Prostate gland (tissue), 2 donors: ENCODE measurements at regions not wholly inside any gene's neighbourhood (a gene's known extent, or its start where the extent isn't known, plus 50 kb on each side); places are given as distances from the start of the nearest gene placed in this dataset.

ENCODE experiments used
- DNase-seq: peaks from one replicate; pipeline ENCODE4 v3.0.0-alpha.2; 2019; ENCODE audit warnings: low spot score
- H3K27ac ChIP-seq, 2 donors: fragments of 200-600 bp; sonication (generic); 2 replicates each; pipeline ENCODE4 v1.5.1; 2017 to 2019
- H3K27me3 ChIP-seq: fragments of 200-600 bp; sonication (generic); replicated peaks from 2 replicates; pipeline ENCODE4 v1.5.1; 2019; ENCODE audit not compliant: insufficient read depth
- H3K36me3 ChIP-seq, 2 donors: fragments of 200-600 bp; sonication (generic); 1 replicate in 1 of 2; 2 replicates in 1 of 2; pipeline versions ENCODE4 v1.5.1 to v1.8.1; 2017 to 2019
- H3K4me1 ChIP-seq: fragments of 200-600 bp; sonication (generic); replicated peaks from 2 replicates; pipeline ENCODE4 v1.5.1; 2019
- H3K4me3 ChIP-seq, 2 donors: fragments of 200-600 bp; sonication (generic); 2 replicates each; pipeline ENCODE4 v1.5.1; 2017 to 2019
- H3K9me3 ChIP-seq: fragments of 200-600 bp; sonication (generic); 2 replicates; pipeline ENCODE4 v1.5.1; 2017
- CTCF ChIP-seq, 4 experiments: fragments of 200-600 bp in 2 of 4; fragments of 450-650 bp in 2 of 4; sonication (generic) in 2 of 4; IDR thresholded peaks; 1 replicate in 3 of 4; 2 replicates in 1 of 4; pipeline ENCODE4 v1.5.1; 2016 to 2019; ENCODE audit warnings: antibody characterized with exemption in 4 of 4, mild to moderate bottlenecking in 2 of 4, moderate library complexity in 2 of 4
- POLR2A ChIP-seq: fragments of 450-650 bp; IDR thresholded peaks from one replicate; pipeline ENCODE4 v1.6.1; 2016; ENCODE audit warnings: antibody characterized with exemption, mild to moderate bottlenecking
- POLR2AphosphoS5 ChIP-seq: sonication (generic); formaldehyde crosslinking; IDR thresholded peaks from one replicate; pipeline ENCODE4 v1.6.1; 2017; ENCODE audit warnings: antibody characterized with exemption
- WGBS: methylation state at CpG from one replicate; pipeline ENCODE4 v1.1.5; 2018; 5-methylcytosine and 5-hydroxymethylcytosine counted together
- intact Hi-C: fragments of 100-400 bp; cut with DNase I; formaldehyde crosslinking; loops from one replicate; pipeline ENCODE4 v1.14.2; 2022

GRCh38 chr1:88056881-88057280 is 627.2 kb upstream of the PKN2 start:
- Histone ChIP-seq H3K4me1 (no peaks in the 10 kb centered on the region), H3K9me3 (no peaks in the 10 kb centered on the region), H3K27ac (no peak overlapping the region), H3K27me3 (no peaks in the 10 kb centered on the region), H3K4me3 (no peak overlapping the region), H3K36me3 (no peaks in the 10 kb centered on the region)
- WGBS = 91% methylated on average over 3 of the region's 3 CpGs
- TF ChIP-seq CTCF (IDR thresholded peaks at IDR 0.05) = no peak
- no peak for TF ChIP-seq POLR2AphosphoS5
- no peak for TF ChIP-seq POLR2A
- no peak for DNase-seq
- intact Hi-C loops = no loop called here

GRCh38 chr1:88058205-88058604 is 625.9 kb upstream of the PKN2 start:
- no peaks in the 10 kb centered on the region for H3K27me3 ChIP-seq
- no peaks in the 10 kb centered on the region for H3K9me3 ChIP-seq
- no peak overlapping the region for H3K4me3 ChIP-seq
- H3K27ac ChIP-seq = no peak overlapping the region
- no peak for DNase-seq
- no peaks in the 10 kb centered on the region for H3K4me1 ChIP-seq
- 88% methylated on average over 2 of the region's 2 CpGs for WGBS
- intact Hi-C loops = no loop called here
- no peaks in the 10 kb centered on the region for H3K36me3 ChIP-seq
- TF ChIP-seq POLR2AphosphoS5 = no peak
- no peak for TF ChIP-seq POLR2A
- TF ChIP-seq CTCF (IDR thresholded peaks at IDR 0.05) = no peak

GRCh38 chr1:88060112-88060673 is 623.9 kb upstream of the PKN2 start:
- intact Hi-C loops = loop anchor here (5.0 to 10.0 kb wide), 2 partner anchors 768 to 925 kb away; no protein-coding TSS in a partner anchor
- WGBS = 26% methylated on average over 1 of the region's 1 CpG

GRCh38 chr1:88060750-88061491 is 623.2 kb upstream of the PKN2 start:
- WGBS = 18% methylated on average over 3 of the region's 3 CpGs
- intact Hi-C loops = loop anchor here (5.0 to 10.0 kb wide), 2 partner anchors 769 to 926 kb away; no protein-coding TSS in a partner anchor
- H3K27me3 ChIP-seq = no peaks in the 10 kb centered on the region
- H3K36me3 ChIP-seq = no peaks in the 10 kb centered on the region
- H3K27ac ChIP-seq = no peak overlapping the region
- peak; percentile 70 for DNase-seq
- no peak overlapping the region for H3K4me3 ChIP-seq
- H3K9me3 ChIP-seq = no peaks in the 10 kb centered on the region
- TF ChIP-seq POLR2AphosphoS5 = peak; percentile 44
- no peak for TF ChIP-seq POLR2A
- no peak for TF ChIP-seq CTCF (IDR thresholded peaks at IDR 0.05)
- no peaks in the 10 kb centered on the region for H3K4me1 ChIP-seq

More at GRCh38 chr1:88060112-88060673, 623.9 kb upstream of the PKN2 start:
- H3K27ac ChIP-seq = no peak overlapping the region
- H3K36me3 ChIP-seq = no peaks in the 10 kb centered on the region
- no peak for TF ChIP-seq POLR2AphosphoS5
- no peak for TF ChIP-seq POLR2A
- TF ChIP-seq CTCF (IDR thresholded peaks at IDR 0.05) = no peak
- H3K4me3 ChIP-seq = no peak overlapping the region
- no peaks in the 10 kb centered on the region for H3K9me3 ChIP-seq
- no peak for DNase-seq
- H3K4me1 ChIP-seq = no peaks in the 10 kb centered on the region
- no peaks in the 10 kb centered on the region for H3K27me3 ChIP-seq
